ENCODE measurements at regions not wholly inside any gene's neighbourhood (a gene's known extent, or its start where the extent isn't known, plus 50 kb on each side); places are given as distances from the start of the nearest gene placed in this dataset.
"Not testable (repeated sequence)": the region's sequence is repeated elsewhere in the genome, so short reads cannot be mapped to it uniquely, and the experiment has no call there.

DNA sequence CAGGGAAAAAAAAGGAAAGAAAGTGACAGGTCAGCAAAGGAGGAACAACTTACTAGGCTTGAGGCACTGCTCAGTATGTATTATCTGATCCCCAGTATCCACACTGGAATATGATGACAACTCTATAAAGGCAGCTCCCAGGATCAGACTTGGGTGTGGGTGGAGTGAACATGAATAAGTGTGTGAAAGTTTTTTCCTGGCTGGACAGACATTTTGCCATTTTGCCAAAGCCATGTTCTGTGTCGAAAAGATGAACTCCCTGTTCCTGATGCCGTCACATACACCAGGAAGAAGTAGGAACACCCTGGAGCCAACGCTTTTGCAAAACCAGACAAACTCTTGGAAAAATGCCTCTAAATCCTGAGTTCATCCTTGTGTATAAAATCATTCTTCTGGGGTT is 143.2 kb upstream of the MEOX2 start:
- CTCF ChIA-PET = no interaction called here
- TF ChIP-seq, protein P1, sequence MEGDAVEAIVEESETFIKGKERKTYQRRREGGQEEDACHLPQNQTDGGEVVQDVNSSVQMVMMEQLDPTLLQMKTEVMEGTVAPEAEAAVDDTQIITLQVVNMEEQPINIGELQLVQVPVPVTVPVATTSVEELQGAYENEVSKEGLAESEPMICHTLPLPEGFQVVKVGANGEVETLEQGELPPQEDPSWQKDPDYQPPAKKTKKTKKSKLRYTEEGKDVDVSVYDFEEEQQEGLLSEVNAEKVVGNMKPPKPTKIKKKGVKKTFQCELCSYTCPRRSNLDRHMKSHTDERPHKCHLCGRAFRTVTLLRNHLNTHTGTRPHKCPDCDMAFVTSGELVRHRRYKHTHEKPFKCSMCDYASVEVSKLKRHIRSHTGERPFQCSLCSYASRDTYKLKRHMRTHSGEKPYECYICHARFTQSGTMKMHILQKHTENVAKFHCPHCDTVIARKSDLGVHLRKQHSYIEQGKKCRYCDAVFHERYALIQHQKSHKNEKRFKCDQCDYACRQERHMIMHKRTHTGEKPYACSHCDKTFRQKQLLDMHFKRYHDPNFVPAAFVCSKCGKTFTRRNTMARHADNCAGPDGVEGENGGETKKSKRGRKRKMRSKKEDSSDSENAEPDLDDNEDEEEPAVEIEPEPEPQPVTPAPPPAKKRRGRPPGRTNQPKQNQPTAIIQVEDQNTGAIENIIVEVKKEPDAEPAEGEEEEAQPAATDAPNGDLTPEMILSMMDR (IDR thresholded peaks at IDR 0.05; ENCODE audit: insufficient read depth, low read length, missing control alignments) = no peak
- no peak for DNase-seq (ENCODE audit: low read depth, low spot score)
- no peak overlapping the region for H3K4me3 ChIP-seq (ENCODE audit: low read depth, low read length)
- POLR2A ChIA-PET = no interaction called here

DNA sequence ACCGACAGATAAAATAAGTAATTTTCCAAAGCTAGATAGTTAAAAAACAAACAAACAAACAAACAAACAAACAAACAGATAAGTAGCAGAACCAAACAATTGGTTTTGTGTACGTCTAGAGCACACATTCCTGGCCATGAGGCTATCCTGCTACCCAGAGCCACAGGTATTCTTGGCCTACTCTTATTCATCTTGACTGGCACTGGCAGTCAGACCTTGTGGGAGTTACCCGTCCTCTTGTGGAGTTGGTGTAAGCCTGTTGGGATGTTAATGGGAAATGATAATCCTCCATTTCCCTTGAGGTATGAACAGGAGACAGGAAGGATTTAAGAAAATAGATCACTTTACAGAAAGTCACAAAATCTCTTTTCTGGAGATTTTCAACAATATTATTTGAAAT is 142.4 kb upstream of the MEOX2 start:
- DNase-seq (ENCODE audit: low read depth, low spot score) = no peak
- ChIA-PET POLR2A (no interaction called here), CTCF (interaction anchor here (0.6 kb wide), 1 partner anchor 1154 kb away, joined by 3 read pairs; no protein-coding TSS in a partner anchor)
- no peak overlapping the region for H3K4me3 ChIP-seq (ENCODE audit: low read depth, low read length)
- TF ChIP-seq, protein P1 (IDR thresholded peaks at IDR 0.05; ENCODE audit: insufficient read depth, low read length, missing control alignments) = no peak

DNA sequence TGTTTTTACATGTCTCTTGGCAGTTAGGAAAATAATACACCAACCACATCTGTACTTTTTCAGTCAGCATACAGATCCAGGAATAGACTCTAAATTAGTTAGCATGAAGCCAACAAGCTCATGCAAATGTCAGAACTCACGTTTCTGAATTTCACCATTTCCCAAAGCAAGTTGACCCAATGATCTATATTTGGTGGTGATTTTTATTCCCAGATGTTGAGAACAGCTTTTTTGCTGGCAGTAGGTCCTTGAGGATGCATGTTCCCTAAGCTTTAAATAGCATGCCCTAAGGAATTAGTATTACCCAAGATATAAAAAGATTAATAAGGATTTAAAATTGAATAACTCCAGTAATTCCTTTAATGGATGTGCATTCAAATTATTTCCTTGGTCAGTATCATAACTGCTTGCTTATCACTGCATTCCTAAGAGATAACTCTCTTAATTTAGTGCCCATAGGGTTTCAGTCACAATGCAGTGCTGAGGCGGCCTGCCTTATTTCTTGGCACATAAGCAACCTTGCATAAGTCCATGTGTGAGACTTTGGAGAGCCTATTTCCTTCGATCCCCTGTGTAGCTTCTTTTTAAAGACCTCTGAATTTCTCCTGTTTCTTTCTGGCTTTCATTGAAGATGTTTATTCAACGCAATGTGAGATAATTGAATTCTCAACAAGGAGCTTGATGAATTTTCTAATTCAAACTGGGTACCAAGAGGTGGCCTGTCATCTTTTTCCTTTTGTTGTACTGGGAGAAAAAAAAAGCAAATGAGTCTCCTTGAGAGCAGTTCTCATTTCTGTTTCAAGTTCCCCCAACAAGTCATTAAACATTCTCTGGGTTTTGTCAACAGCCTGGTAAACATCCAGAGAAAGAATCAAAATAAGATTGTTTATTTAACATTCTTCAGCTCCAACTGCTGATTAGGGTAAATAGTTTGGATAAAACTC is 135.3 kb upstream of the MEOX2 start:
- no peak for DNase-seq (ENCODE audit: low read depth, low spot score)
- ChIA-PET POLR2A (no interaction called here), CTCF (no interaction called here)

DNA sequence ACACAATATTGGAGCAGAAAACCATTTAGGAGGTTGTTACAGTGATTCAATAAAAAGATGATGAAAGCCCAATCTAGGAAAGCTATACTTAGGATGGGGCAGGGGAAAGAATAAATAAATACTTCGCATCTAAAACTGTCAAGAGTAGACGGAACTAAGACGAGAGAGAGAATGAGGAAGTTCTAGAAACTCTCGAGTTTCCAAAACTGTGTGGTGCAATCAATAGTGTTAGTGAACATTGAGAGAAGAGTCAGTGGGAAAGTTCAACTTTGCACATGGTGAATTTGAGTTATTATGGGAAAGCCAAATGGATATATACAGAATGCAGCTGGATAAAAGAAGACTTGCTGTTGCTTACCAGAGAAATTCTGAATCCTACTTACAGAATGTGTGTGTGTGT is 133.8 kb upstream of the MEOX2 start:
- H3K4me3 ChIP-seq (ENCODE audit: low read depth, low read length) = no peak overlapping the region
- TF ChIP-seq, protein P1 (IDR thresholded peaks at IDR 0.05; ENCODE audit: insufficient read depth, low read length, missing control alignments) = no peak
- POLR2A ChIA-PET = no interaction called here
- CTCF ChIA-PET = no interaction called here
- no peak for DNase-seq (ENCODE audit: low read depth, low spot score)

More for the DNA sequence above, 135.3 kb upstream of the MEOX2 start:
- no peak overlapping the region for H3K4me3 ChIP-seq (ENCODE audit: low read depth, low read length)
- TF ChIP-seq, protein P1 (IDR thresholded peaks at IDR 0.05; ENCODE audit: insufficient read depth, low read length, missing control alignments) = no peak

DNA sequence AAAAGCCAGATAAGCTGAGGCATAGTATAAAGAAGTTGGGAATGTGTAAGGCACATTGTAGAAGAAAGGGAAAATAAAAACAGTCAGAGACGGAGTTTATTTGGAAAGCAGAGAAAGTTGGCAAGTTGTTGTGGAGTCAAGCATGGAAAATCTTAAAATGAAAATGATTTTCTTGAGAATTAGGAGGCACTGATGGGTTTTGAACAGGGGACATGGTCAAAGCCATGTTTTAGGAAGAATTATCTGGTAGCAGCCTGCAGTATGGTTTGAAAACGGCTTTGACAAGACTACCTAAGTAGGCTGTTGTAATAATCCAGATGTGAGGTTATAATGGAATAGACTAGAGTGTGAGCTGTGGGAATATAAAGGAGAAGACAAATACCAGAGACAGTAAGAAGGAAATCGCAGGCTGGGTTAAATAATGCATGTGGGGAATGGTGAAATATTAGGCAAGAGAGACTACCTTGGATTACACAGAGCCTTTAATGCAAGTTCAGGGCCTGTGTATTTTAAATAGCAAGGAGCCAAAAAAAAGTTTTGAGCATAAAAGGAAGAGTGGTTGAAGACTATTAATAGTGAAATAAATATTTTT is 130.4 kb upstream of the MEOX2 start:
- no peak for DNase-seq (ENCODE audit: low read depth, low spot score)
- H3K4me3 ChIP-seq (ENCODE audit: low read depth, low read length) = no peak overlapping the region
- POLR2A ChIA-PET = no interaction called here
- CTCF ChIA-PET = no interaction called here
- TF ChIP-seq, protein P1 (IDR thresholded peaks at IDR 0.05; ENCODE audit: insufficient read depth, low read length, missing control alignments) = no peak

DNA sequence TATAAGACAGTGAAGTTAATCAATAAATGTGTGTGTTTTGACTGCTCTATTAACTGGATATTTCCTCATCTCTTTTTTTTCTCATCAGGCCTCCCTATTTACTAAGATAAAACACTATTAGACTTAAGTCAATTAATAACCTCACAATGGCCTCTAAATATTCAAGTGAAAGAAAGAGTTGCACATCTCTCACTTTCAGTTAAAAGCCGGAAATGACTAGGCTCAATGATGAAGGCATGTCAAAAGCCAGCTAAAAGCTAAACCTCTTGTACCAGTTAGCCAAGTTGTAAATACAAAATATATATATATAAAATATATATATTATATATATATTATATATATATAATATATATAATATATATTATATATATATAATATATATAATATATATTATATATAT is 127.0 kb upstream of the MEOX2 start:
- TF ChIP-seq, protein P1 (IDR thresholded peaks at IDR 0.05; ENCODE audit: insufficient read depth, low read length, missing control alignments) = no peak
- ChIA-PET POLR2A (no interaction called here), CTCF (no interaction called here)
- DNase-seq (ENCODE audit: low read depth, low spot score) = no peak
- H3K4me3 ChIP-seq (ENCODE audit: low read depth, low read length) = no peak overlapping the region

DNA sequence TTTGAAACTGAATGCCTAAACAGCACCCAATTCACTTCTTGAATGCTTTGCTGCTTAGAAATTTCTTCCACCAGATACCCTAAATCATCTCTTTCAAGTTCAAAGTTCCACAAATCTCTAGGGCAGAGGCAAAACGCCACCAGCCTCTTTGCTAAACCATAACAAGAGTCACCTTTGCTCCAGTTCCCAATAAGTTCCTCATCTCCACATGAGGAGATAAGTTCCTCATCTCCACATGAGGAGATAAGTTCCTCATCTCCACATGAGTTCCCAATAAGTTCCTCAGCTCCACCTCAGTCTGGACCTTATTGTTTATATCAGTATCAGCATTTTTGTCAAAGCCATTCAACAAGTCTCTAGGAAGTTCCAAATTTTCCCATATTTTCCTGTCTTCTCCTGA is 123.9 kb upstream of the MEOX2 start:
- CTCF ChIA-PET; H3K4me3 ChIP-seq (ENCODE audit: low read depth, low read length); POLR2A ChIA-PET; DNase-seq (ENCODE audit: low read depth, low spot score): not testable (repeated sequence)

DNA sequence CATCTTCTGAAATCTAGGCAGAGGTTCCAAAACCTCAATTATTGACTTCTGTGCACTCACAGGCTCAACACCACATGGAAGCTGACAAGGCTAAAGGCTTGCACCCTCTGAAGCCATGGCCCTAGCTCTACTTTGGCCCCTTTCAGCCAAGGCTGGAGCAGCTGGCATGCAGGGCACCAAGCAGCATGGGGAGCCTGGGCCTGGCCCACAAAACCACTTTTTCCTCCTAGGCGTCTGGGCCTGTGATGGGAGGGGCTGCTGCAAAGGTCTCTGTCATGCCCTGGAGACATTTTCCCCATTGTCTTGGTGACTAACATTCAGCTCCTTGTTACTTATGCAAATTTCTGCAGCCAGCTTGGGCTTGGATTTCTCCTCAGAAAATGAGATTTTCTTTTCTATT is 123.5 kb upstream of the MEOX2 start:
- H3K4me3 ChIP-seq (ENCODE audit: low read depth, low read length); CTCF ChIA-PET; DNase-seq (ENCODE audit: low read depth, low spot score); POLR2A ChIA-PET: not testable (repeated sequence)
